H1 (cell line): ENCODE measurements at regions not wholly inside any gene's neighbourhood (a gene's known extent, or its start where the extent isn't known, plus 50 kb on each side); places are given as distances from the start of the nearest gene placed in this dataset.
"Not testable (repeated sequence)": the region's sequence is repeated elsewhere in the genome, so short reads cannot be mapped to it uniquely, and the experiment has no call there.

Experiments used
- CTCF ChIA-PET: fragments of 300-600 bp; sonication (Branson Sonifier 250); formaldehyde crosslinking; loops from one replicate; lab custom pipeline; 2021; ENCODE audit not compliant: partially characterized antibody; lab: Charles Lee
- POLR2A ChIA-PET: fragments of 300-600 bp; sonication (Branson Sonifier 250); formaldehyde crosslinking; loops from one replicate; lab custom pipeline; 2021; ENCODE audit warnings: inconsistent platforms; ENCODE audit not compliant: partially characterized antibody; lab: Charles Lee
- DNase-seq, 2 experiments: peaks; one replicate each; pipeline versions ENCODE4 v3.0.0 to v3.0.0-alpha.2; 2010 to 2022; ENCODE audit warnings: low spot score in 2 of 2, low read depth in 1 of 2, mixed read lengths in 1 of 2
- FAIRE-seq: peaks from 2 replicates; lab custom pipeline; 2011; peaks lifted over from hg19 to GRCh38; lab: Jason Lieb, UNC
- H2AFZ ChIP-seq: 2 replicates; pipeline ENCODE4 v1.8.1; 2012; ENCODE audit warnings: low read length, inconsistent platforms
- H2AK5ac ChIP-seq: 2 replicates; pipeline ENCODE4 v1.6.1; 2013; ENCODE audit warnings: low read depth, low read length
- H2BK120ac ChIP-seq: replicated peaks from 2 replicates; pipeline ENCODE3; 2013; ENCODE audit warnings: low read depth, low read length, inconsistent platforms
- H2BK12ac ChIP-seq: 2 replicates; pipeline ENCODE4 v1.6.1; 2013; ENCODE audit warnings: low read depth, low read length
- H2BK15ac ChIP-seq: 2 replicates; pipeline ENCODE4 v1.6.1; 2013; ENCODE audit warnings: low read length
- H2BK20ac ChIP-seq: 2 replicates; pipeline ENCODE4 v1.6.1; 2013; ENCODE audit warnings: low read length
- H2BK5ac ChIP-seq: 2 replicates; pipeline ENCODE4 v1.6.1; 2013; ENCODE audit warnings: low read depth, low read length
- H3K14ac ChIP-seq: 2 replicates; pipeline ENCODE4 v1.6.1; 2013; ENCODE audit warnings: inconsistent platforms; ENCODE audit not compliant: insufficient read length
- H3K18ac ChIP-seq: 2 replicates; pipeline ENCODE4 v1.6.1; 2013; ENCODE audit warnings: low read length; ENCODE audit errors: extremely low read depth
- H3K23ac ChIP-seq: 2 replicates; pipeline ENCODE4 v1.6.1; 2013; ENCODE audit warnings: inconsistent platforms; ENCODE audit not compliant: insufficient read length
- H3K23me2 ChIP-seq: 2 replicates; pipeline ENCODE4 v1.6.1; 2013; ENCODE audit warnings: low read depth, low read length
- H3K27ac ChIP-seq: 2 replicates; pipeline ENCODE4 v1.6.1; 2011; ENCODE audit warnings: low read depth, low read length, inconsistent platforms
- H3K27me3 ChIP-seq, 4 experiments: replicated peaks in 1 of 4; 1 replicate in 1 of 4; 2 replicates in 3 of 4; pipeline versions ENCODE4 v1.6.1 to v1.8.1; 2011 to 2013; ENCODE audit warnings: low read length in 3 of 4, mild to moderate bottlenecking in 3 of 4, inconsistent platforms in 2 of 4, mixed read lengths in 2 of 4, moderate library complexity in 1 of 4; ENCODE audit not compliant: control insufficient read depth in 3 of 4, insufficient read depth in 3 of 4; ENCODE audit errors: extremely low read depth in 1 of 4
- H3K36me3 ChIP-seq, 4 experiments: 2 replicates each; pipeline versions ENCODE4 v1.6.1 to v1.8.1; 2011 to 2013; ENCODE audit warnings: mild to moderate bottlenecking in 4 of 4, low read length in 3 of 4, moderate library complexity in 2 of 4, control low read depth in 1 of 4, inconsistent platforms in 1 of 4; ENCODE audit not compliant: insufficient read depth in 4 of 4, control insufficient read depth in 2 of 4
- H3K4ac ChIP-seq: replicated peaks from 2 replicates; pipeline ENCODE3; 2013; ENCODE audit warnings: low read length, low read depth, mixed read lengths, inconsistent platforms; ENCODE audit not compliant: insufficient read length
- H3K4me1 ChIP-seq, 4 experiments: replicated peaks in 1 of 4; 1 replicate in 1 of 4; 2 replicates in 3 of 4; pipeline versions ENCODE4 v1.6.1 to v1.8.1; 2011 to 2013; ENCODE audit warnings: low read length in 3 of 4, inconsistent platforms in 2 of 4, mixed read lengths in 1 of 4; ENCODE audit not compliant: insufficient read depth in 4 of 4, control insufficient read depth in 3 of 4
- H3K4me2 ChIP-seq, 2 experiments: 2 replicates each; pipeline versions ENCODE4 v1.6.1 to v1.8.1; 2011 to 2013; ENCODE audit warnings: low read depth in 2 of 2, low read length in 2 of 2, control low read depth in 1 of 2, inconsistent platforms in 1 of 2, mild to moderate bottlenecking in 1 of 2; ENCODE audit not compliant: insufficient read depth in 1 of 2
- H3K4me3 ChIP-seq, 4 experiments: fragments of 200-600, 300-600 bp in 1 of 4; sonication (generic), shearing (Covaris generic), sonication (Bioruptor Twin) in 1 of 4; 2 replicates each; pipeline versions ENCODE4 v1.5.1 to v1.8.1; 2011 to 2016; ENCODE audit warnings: low read length in 4 of 4, low read depth in 3 of 4, control low read depth in 2 of 4, inconsistent platforms in 2 of 4, mild to moderate bottlenecking in 2 of 4, mixed read lengths in 1 of 4, moderate library complexity in 1 of 4; ENCODE audit not compliant: insufficient read depth in 2 of 4; ENCODE audit errors: extremely low read depth in 1 of 4
- H3K56ac ChIP-seq: replicated peaks from 2 replicates; pipeline ENCODE3; 2013; ENCODE audit warnings: low read depth, mild to moderate bottlenecking, mixed read lengths, low read length, inconsistent platforms; ENCODE audit not compliant: insufficient read length
- H3K79me1 ChIP-seq: 2 replicates; pipeline ENCODE4 v1.6.1; 2013; ENCODE audit warnings: low read depth, low read length, control low read depth
- H3K79me2 ChIP-seq, 2 experiments: 2 replicates each; pipeline versions ENCODE4 v1.6.1 to v1.8.1; 2012 to 2013; ENCODE audit warnings: low read length in 2 of 2, mild to moderate bottlenecking in 2 of 2, inconsistent platforms in 1 of 2; ENCODE audit not compliant: insufficient read depth in 2 of 2, control insufficient read depth in 1 of 2
- H3K9ac ChIP-seq, 4 experiments: replicated peaks in 1 of 4; 1 replicate in 1 of 4; 2 replicates in 3 of 4; pipeline versions ENCODE4 v1.6.1 to v1.8.1; 2011 to 2013; ENCODE audit warnings: low read depth in 3 of 4, low read length in 3 of 4, control low read depth in 2 of 4, mild to moderate bottlenecking in 2 of 4, moderate library complexity in 2 of 4, inconsistent platforms in 1 of 4; ENCODE audit errors: extremely low read depth in 1 of 4
- H3K9me3 ChIP-seq, 2 experiments: 2 replicates each; pipeline versions ENCODE4 v1.6.1 to v1.8.1; 2012 to 2013; ENCODE audit warnings: mild to moderate bottlenecking in 2 of 2, moderate library complexity in 2 of 2, control low read depth in 1 of 2, inconsistent platforms in 1 of 2, low read depth in 1 of 2, low read length in 1 of 2, mixed read lengths in 1 of 2; ENCODE audit not compliant: insufficient read depth in 2 of 2
- H4K20me1 ChIP-seq, 2 experiments: replicated peaks in 1 of 2; 2 replicates each; pipeline versions ENCODE3 to v1.8.1; 2011 to 2013; ENCODE audit warnings: inconsistent platforms in 2 of 2, low read length in 2 of 2, mild to moderate bottlenecking in 1 of 2; ENCODE audit not compliant: insufficient read depth in 2 of 2, control insufficient read depth in 1 of 2
- H4K5ac ChIP-seq: 2 replicates; pipeline ENCODE4 v1.6.1; 2013; ENCODE audit warnings: low read length, low read depth, mixed read lengths, inconsistent platforms; ENCODE audit not compliant: insufficient read length
- H4K8ac ChIP-seq: 2 replicates; pipeline ENCODE4 v1.8.0; 2013; ENCODE audit warnings: mild to moderate bottlenecking, moderate library complexity, low read length, inconsistent platforms; ENCODE audit not compliant: insufficient read depth; ENCODE audit errors: extremely low read depth
- H4K91ac ChIP-seq: replicated peaks from 2 replicates; pipeline ENCODE3; 2013; ENCODE audit warnings: low read length, mixed read lengths, inconsistent platforms; ENCODE audit not compliant: insufficient read length
- EP300 ChIP-seq, 2 experiments: IDR thresholded peaks; 1 replicate in 1 of 2; 2 replicates in 1 of 2; pipeline ENCODE4 v1.6.1; 2011 to 2012; ENCODE audit warnings: low read depth in 2 of 2, low read length in 2 of 2, mild to moderate bottlenecking in 2 of 2, borderline replicate concordance in 1 of 2, inconsistent platforms in 1 of 2, moderate library complexity in 1 of 2
- WGBS, 2 experiments: shearing (Covaris generic) in 1 of 2; methylation state at CpG; one replicate each; pipeline versions ENCODE4 v1.1.6 to v1.1.7; 2013 to 2015; ENCODE audit warnings: low lambda C conversion rate in 2 of 2, mixed read lengths in 2 of 2, inconsistent platforms in 1 of 2, low coverage in 1 of 2, missing lambda C conversion rate in 1 of 2; ENCODE audit not compliant: insufficient replicate concordance in 2 of 2, insufficient coverage in 1 of 2, insufficient read length in 1 of 2; ENCODE audit errors: extremely low coverage in 1 of 2, missing lambda C conversion rate in 1 of 2; 5-methylcytosine and 5-hydroxymethylcytosine counted together

DNA sequence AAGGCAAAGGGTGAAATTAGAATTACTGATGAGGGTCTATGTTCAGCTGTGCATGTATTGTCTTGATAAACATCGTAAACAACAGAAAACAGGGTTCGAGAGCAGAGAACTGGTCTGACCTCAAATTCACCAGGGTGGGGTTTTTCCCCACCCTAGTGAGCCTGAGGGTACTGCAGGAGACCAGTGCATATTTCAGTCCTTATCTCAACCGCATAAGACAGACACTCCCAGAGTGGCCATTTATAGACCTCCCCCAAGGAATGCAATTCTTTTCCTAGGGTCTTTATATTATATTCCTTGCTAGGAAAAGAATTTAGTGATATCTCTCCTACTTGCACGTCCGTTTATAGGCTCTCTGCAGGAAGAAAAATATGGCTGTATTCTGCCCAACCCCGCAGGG is 257.0 kb upstream of the OSR1 start:
- H3K27ac ChIP-seq, H2BK12ac ChIP-seq, H4K20me1 ChIP-seq, POLR2A ChIA-PET, H3K4me1 ChIP-seq, FAIRE-seq, H2AK5ac ChIP-seq, H3K4me3 ChIP-seq, H3K23ac ChIP-seq, H3K9me3 ChIP-seq, H3K27me3 ChIP-seq, H4K8ac ChIP-seq, H3K14ac ChIP-seq, H3K36me3 ChIP-seq, H2BK20ac ChIP-seq, H3K23me2 ChIP-seq, H3K79me2 ChIP-seq, H3K9ac ChIP-seq, H4K5ac ChIP-seq, H3K79me1 ChIP-seq, H2BK5ac ChIP-seq, DNase-seq, H2BK15ac ChIP-seq, H2AFZ ChIP-seq, H4K91ac ChIP-seq, H3K18ac ChIP-seq, H2BK120ac ChIP-seq, CTCF ChIA-PET, H3K4ac ChIP-seq, H3K4me2 ChIP-seq, H3K56ac ChIP-seq: not testable (repeated sequence)
- TF ChIP-seq EP300 (IDR thresholded peaks at IDR 0.05; ENCODE audit: borderline replicate concordance in 1 of 2, low read depth in 2 of 2, low read length in 2 of 2): peak in 1 of 2 experiments; percentile 65; a peak in 1 of 3 replicates
- 95% methylated on average over 6 of the region's 6 CpGs; no CpG with 5 or more reads in 1 of the 2 experiments for WGBS, 2 experiments
